ENCODE measurements at regions not wholly inside any gene's neighbourhood (a gene's known extent, or its start where the extent isn't known, plus 50 kb on each side); places are given as distances from the start of the nearest gene placed in this dataset.
"Not testable (repeated sequence)": the region's sequence is repeated elsewhere in the genome, so short reads cannot be mapped to it uniquely, and the experiment has no call there.

DNA sequence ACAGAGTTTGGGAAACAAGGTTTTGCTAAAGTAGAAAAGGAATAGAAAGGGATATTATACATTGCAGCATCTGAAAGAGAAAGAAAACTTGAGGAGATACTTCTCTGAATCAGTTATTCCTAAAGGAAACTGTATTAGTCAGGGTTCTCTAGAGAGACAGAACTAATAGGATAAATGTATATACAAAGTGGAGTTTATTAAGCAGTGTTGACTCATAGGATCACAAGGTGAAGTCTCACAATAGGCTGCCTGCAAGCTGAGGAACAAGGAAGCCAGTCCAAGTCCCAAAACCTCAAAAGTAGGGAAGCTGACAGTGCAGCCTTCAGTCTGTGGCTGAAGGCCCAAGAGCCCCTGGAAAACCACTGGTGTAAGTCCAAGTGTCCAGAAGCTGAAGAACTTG is 167.6 kb upstream of the TMEM106B start:
- TF ChIP-seq REPIN1 (tag by site-specific recombination; IDR thresholded peaks at IDR 0.05; ENCODE audit: low read depth); CTCF (tag by site-specific recombination; IDR thresholded peaks at IDR 0.05); ZNF521 (tag by site-specific recombination; IDR thresholded peaks at IDR 0.05); KLF16 (tag by site-specific recombination; IDR thresholded peaks at IDR 0.05); ZNF140 (tag by site-specific recombination; IDR thresholded peaks at IDR 0.05); ZNF121 (tag by site-specific recombination; IDR thresholded peaks at IDR 0.05); ZBTB7A (tag by site-specific recombination; IDR thresholded peaks at IDR 0.05; ENCODE audit: low read depth): not testable (repeated sequence)

Data from HEK293 (cell line).